Esophagus mucosa (tissue), 1 donor: ENCODE measurements at regions not wholly inside any gene's neighbourhood (a gene's known extent, or its start where the extent isn't known, plus 50 kb on each side); places are given as distances from the start of the nearest gene placed in this dataset.

Experiments used
- ATAC-seq: fragments of 200-7000 bp; cut with Tn5 transposase; one replicate; pipeline ENCODE4 v1.9.1; 2020
- donor health status: DM: yes; HTN: yes; CAD: no.

DNA sequence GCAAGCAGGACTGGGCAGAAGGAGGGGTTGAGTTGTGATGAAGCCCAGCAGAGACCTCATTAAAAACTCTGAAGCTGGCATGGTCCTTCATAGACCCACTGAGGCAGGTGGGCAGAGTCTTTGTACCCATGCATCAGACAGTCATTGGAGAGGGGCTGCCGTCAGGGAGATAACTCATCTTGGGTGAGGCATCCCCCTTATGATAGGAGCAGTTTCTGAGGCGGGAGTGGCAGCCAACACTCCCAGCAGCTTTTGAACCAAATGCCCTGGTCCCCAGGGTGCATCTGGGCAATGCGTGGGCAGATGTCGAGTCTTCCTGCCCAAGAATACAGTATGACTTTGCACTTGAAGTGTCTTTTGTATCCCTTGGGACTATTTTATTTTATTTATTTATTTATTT lies 68.1 kb downstream of the HTR5A start:
- ATAC-seq: no peak

DNA sequence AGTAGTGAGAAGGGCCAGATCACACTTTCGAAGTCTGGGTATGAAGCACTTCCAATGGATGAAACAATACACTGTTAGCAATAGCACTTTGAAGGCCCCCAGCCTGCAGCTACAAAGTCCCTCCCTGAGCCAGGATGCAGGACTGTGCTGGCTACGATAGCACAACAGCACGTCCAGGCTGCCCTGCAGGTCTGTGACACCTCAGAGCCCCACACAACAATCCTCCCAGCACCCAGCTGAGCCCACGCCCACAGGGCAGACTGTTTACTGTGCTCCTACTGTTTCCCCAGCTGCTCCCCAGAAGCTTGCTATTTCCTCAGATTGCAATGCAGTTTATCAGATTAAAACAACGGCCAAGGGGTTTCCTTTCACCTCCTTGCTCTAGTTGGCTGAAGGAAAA lies 71.4 kb downstream of the HTR5A start:
- ATAC-seq: no peak

- ATAC-seq: no peak
These were observed 73.3 kb downstream of the HTR5A start for GRCh38 chr7:155143381-155143780.

GRCh38 chr7:155144371-155144770 lies 74.2 kb downstream of the HTR5A start:
- ATAC-seq: no peak

DNA sequence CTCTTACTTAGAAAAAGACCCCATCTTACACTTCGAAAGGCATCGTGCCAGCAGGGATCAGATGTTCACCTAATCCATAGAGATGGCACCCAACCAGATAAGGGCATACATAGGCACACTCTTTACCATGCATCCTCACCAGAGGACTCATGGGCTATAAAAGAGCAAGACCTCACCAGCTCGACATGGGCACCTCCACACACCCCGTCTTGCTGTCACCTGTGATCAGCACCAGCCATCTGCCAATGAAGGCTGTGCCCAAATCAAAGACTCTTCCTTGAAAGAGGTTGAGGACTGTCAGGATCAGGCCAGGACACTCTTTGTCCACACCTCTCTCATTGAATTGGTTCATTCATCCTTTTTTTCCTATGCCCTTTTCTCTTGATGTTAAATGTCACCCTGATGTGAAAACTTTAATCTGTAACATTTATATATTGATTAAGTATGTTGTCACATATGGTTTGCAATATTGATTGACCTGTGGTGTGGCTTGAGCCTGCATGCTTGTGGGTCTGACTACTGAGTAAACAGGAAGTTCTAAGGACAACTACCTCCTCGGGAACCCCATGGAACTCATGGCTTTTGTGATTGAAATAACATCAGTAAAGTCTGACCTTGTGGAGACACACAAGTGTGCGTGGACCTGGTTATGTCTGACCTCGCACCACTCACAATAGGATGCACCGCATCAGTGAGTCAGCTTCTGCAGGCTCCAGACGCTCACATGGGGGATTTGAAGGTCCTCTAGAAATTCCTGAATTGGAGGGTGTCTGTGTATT lies 75.5 kb downstream of the HTR5A start:
- no peak for ATAC-seq

DNA sequence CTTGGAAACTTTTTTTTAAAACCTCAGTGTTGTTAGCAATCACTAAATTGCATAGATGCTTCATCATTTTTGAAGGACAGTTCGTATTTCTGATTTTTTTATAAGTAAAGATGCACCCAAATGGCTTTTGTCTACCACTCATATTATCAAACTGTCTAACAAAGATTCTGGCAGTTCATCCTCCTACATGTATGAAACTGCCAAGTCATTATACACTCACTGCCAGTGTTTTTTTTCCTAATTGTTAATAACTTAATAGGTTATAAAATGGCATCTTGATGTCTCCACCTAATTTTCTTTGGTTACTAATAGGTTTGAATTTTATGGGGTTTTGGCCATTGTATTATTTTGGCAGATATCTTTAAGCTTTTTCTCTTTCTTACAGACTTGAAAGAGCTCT lies 77.0 kb downstream of the HTR5A start:
- ATAC-seq: no peak

- no peak for ATAC-seq
These were observed 77.5 kb downstream of the HTR5A start for GRCh38 chr7:155147624-155148023.

DNA sequence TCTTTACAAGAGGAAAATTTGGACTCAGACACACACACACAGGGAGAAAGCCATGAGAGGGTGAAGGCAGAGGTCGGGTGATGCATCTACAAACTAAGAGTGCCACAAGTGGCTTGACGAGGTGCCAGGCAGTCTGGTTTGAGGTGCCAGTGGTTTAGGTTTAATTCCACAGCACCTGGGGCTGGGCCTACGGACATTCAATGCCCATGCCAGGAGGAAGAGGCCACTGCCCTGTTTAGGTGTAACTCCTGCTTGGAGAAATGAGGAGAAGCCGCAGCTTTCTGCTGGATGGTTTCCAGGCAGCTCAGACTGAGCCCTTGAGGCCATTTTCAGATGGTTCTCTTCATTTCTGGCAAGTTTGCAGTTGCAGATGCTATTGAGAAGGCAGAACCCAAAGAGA lies 83.6 kb downstream of the HTR5A start:
- no peak for ATAC-seq

DNA sequence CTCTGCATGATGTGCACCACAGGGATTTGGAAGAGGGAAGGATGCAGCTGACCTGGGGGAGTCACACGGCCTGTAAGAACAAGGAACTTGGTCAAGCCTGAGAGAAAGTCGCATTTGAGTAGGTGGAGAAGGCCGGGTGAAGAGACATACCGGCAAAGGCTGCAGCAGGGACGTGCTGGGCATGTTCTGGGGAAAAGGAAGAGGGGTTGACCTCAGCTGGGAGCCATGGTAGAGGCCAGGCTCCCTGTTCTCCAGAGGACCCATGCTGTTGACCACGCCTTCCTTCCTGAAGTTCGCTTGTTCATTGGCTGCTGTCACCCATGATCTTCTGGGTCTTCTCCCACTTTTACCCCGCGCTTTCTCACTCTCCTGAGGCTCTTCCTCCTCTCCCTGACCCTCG lies 84.5 kb downstream of the HTR5A start:
- ATAC-seq: no peak

- no peak for ATAC-seq
These were observed 91.6 kb downstream of the HTR5A start for GRCh38 chr7:155161690-155162089.

DNA sequence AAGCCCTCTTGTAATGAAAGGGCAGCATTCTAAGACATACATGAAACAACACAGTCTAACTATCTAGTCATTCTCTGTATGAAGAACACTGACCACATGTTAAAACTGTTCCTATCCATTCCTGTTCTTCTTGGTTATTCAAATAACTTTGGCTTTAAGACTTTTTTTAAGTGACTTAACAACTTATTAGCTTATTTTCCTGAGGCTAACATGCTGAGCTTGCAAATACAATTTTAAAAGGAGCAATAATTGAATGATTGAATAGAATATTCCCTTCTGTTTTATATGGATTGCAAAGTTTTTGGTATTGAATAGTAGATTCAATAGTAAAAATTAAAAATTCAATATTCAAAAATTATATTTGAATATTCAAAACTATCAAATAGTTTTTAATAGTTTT lies 92.3 kb downstream of the HTR5A start:
- ATAC-seq: no peak

DNA sequence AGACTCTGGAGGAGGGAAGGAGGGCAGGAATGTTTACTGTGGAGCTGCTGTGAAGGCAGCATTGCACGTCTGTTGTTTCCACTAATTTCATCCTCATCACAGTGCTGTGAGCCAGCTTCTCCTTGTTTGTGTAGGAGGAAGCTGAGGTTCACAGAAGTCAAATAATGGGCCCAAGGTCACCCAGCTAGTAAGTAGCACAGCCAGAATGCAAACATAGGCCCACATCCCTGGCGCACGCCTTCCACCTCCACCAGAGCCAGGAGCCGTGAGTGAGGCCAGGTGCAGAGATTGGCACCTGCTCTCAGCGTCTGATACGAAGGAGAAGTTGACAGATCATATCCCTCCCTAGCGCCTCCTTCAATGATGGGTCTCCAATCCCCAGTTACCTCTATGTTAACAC lies 93.6 kb downstream of the HTR5A start:
- ATAC-seq: no peak

DNA sequence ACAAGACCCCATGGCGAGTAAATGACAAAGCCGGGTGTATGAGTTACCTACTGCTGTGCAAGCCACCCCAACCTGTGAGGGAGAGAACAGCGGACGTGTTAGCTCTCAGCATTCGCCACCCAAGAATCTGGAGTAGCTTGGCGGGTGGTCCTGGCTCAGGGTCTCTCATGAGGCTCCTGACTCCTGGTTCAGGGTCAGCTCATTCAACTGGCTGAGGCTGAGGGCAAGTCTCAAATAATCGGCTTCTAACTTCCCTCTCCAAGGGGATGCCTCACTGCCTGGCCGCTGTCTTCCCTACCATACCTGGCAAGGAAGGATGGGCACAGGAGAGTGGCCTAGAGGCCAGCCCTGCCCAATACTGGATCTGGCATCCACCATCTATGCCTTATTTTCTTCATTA lies 94.2 kb downstream of the HTR5A start:
- ATAC-seq: no peak

GRCh38 chr7:155166108-155166507 lies 96.0 kb downstream of the HTR5A start:
- no peak for ATAC-seq

GRCh38 chr7:155166673-155167370 lies 96.7 kb downstream of the HTR5A start:
- ATAC-seq: peak; percentile 100

DNA sequence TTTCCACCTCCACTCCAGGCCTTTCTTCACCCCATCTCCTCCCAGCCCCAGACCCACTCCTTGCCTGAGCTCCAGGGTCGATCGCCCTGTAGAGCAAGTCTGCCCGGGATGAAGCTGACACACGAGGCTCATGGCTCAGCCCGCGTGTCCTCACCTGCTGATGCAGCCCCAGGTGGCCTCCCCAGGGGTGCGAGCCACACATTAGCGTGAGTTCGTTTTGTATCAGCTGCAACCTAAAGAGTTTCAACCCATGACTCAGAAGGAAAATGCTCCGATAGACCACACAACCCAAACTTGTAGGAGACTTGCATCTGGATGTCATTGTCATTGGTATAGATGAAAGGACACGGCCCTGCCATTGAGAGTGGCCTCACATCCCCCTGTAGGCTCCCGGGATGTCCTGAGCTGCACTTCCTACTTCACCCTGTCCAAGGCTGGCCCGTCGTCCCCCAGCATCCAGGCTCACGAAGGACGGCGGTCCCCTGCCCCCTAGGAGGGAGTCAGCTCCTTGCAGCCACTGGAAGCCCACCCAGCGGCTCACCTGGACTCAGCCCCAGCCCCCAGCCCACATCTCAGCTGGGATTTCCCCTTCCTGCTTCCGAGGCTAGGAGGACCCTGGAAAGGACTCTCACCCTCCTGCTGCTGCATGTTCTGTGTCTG lies 97.7 kb downstream of the HTR5A start:
- ATAC-seq: no peak

DNA sequence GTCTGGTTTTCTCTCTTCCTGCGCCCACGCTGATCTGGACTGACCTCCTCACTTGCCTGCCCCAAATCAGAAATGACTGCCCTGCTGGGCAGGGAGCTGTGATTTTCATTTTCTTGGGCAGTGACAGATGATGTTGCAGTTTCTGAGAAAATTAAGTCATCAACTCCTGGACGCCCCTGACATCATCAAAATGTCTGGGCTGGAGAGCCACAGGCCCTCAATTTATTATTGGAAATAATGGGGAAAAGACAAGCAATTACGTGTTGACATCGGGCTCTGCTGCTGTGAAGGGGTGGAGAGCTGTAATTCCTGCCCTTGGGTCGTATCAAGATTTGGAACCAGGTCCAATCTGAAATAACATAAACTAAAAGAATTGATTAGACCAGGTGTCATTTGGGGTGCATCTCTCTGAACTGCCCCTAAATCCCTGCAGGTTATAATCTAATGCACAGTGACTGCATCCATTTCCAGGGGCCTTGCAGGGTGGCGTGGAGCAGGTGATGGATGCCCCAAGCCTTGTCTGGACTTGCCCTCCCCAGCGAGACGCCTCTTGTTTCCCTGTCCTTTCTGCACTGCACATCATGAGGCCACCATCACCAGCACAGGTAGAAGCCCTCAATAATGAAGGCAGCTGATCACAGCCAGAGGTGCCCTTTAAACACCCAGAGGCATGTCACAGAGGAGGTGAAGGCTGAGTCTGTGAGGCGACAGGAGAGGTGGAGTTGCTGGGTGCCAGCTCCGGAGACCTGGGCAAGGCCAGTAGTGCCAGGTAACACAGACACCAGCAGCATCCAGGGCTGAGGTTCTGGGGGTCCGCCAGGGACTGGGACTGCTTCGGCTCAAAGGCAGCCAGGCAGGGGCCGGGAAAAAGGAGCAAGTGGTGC lies 98.7 kb downstream of the HTR5A start:
- no peak for ATAC-seq

DNA sequence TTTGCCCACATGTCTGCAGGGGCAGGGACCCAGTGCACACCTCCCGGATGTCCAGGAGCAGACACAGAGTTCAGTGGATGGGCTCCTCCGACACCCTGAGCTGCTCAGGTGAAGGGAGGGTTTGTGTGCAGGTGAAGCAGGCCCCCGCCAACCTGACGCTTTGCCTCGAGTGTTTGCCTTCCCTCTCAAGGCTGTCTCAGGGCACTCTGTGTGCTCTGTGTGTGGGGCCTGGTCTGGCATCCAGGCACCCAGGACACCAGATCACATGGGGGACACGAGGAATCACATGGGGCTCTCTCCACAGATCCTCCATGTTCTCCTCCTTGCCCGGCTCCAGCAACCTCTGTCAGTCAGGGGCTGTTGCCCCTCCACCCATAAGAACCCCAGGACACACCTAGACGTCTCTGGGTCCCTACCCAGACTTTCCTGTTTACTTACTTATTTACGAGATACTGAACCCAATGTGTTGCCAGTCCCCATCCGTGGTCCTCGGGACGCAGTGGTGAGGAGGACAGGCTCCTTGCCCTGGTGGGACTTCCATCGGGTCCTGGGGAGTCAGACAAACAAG lies 99.5 kb downstream of the HTR5A start:
- no peak for ATAC-seq

DNA sequence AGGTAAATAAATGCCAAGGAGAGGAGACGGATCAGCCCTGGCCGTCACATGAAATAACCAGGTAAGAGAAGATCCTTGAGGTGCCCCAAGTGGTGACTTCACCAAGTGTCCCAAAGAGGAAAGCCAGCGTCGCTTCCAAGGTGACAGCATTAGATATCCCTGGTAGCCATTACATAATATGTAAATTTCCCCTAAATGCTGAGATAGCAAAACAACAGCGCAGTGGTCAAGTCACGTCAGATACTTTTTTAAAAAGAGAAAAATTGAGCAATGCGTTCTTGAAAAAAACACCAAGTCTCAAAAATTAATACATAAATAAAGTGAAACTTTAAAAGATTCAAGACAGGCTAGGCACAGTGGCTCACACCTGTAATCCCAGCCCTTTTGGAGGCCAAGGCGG lies 100.2 kb downstream of the HTR5A start:
- ATAC-seq: no peak

- ATAC-seq: no peak
These were observed 102.0 kb downstream of the HTR5A start for GRCh38 chr7:155172141-155172540.

- ATAC-seq: no peak
These were observed 103.8 kb downstream of the HTR5A start for GRCh38 chr7:155173905-155174304.

DNA sequence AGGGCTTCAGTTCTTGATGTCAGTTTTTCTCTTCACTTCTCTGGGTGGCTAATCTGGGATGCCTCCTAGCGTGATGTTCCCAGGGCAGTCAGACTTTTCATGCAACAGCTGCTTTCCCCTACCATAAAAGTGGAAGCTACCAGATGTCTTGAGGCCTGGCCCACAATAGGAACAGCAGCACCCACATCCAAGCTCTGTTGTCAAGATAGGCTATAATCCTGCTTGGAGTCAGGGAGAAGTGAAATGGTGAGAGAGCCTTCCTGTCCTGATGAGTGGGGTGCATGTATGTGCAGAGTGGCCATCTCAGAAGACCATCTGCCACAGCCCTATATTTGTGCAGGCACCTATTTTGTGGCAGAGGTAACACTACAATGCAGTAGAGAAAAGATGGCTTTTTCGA lies 108.0 kb downstream of the HTR5A start:
- no peak for ATAC-seq

DNA sequence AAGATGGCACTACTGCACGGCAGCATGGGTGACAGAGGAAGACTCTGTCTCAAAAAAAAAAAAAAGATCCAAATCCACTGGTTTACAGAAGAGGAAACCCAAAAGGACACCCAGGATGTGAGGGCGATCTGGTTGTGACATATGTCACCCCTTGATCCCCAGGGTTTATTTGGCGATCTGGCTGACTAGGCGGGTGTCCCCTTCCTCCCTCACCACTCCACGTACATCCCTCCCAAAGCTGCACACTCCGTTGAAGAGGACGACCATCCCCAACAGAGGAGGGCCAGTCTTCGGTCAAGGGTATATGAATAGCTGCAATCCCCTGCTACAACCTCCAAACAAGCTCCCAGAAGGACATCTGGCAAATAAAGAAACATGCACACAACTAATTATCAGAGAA lies 111.6 kb downstream of the HTR5A start:
- no peak for ATAC-seq
